Glutamatergic neuron (in vitro differentiated cells): ENCODE measurements at regions not wholly inside any gene's neighbourhood (a gene's known extent, or its start where the extent isn't known, plus 50 kb on each side); places are given as distances from the start of the nearest gene placed in this dataset.

Experiments
- DNase-seq: peaks from one replicate; pipeline ENCODE4 v3.0.0; 2022
- H3K27ac Mint-ChIP-seq: one replicate; pipeline ENCODE4 v1.8.0; 2020; ENCODE audit warnings: mild to moderate bottlenecking, mixed read lengths, inconsistent platforms; ENCODE audit not compliant: unreplicated experiment
- H3K27me3 Mint-ChIP-seq: one replicate; pipeline ENCODE4 v1.8.0; 2020; ENCODE audit warnings: mild to moderate bottlenecking, moderate library complexity, mixed read lengths, inconsistent platforms; ENCODE audit not compliant: unreplicated experiment
- H3K36me3 Mint-ChIP-seq: one replicate; pipeline ENCODE4 v1.8.0; 2020; ENCODE audit warnings: mild to moderate bottlenecking, mixed read lengths, inconsistent platforms; ENCODE audit not compliant: unreplicated experiment
- H3K4me1 Mint-ChIP-seq: one replicate; pipeline ENCODE4 v1.8.0; 2020; ENCODE audit warnings: mild to moderate bottlenecking, low read depth, mixed read lengths, inconsistent platforms; ENCODE audit not compliant: unreplicated experiment
- H3K4me3 Mint-ChIP-seq: one replicate; pipeline ENCODE4 v1.8.0; 2020; ENCODE audit warnings: mild to moderate bottlenecking, mixed read lengths, inconsistent platforms; ENCODE audit not compliant: unreplicated experiment
- H3K9me3 Mint-ChIP-seq: one replicate; pipeline ENCODE4 v1.8.0; 2020; ENCODE audit warnings: mild to moderate bottlenecking, moderate library complexity, mixed read lengths, inconsistent platforms; ENCODE audit not compliant: unreplicated experiment
- CTCF ChIP-seq: fragments of 200-600 bp; sonication (generic); IDR thresholded peaks from one replicate; pipeline ENCODE4 v1.5.0; 2021; ENCODE audit not compliant: partially characterized antibody, unreplicated experiment

- Mint-ChIP-seq H3K27me3 (no peaks in the 10 kb centered on the region), H3K9me3 (no peaks in the 10 kb centered on the region), H3K4me1 (no peaks in the 10 kb centered on the region), H3K27ac (no peak overlapping the region), H3K4me3 (no peak overlapping the region), H3K36me3 (no peaks in the 10 kb centered on the region)
- TF ChIP-seq CTCF, result no peak
- no peak for DNase-seq
Measured at GRCh38 chr14:100955201-100955600, 51.7 kb upstream of the RTL1 start.

GRCh38 chr14:100962494-100962893, 59.0 kb upstream of the RTL1 start:
- H3K27ac Mint-ChIP-seq, result no peak overlapping the region
- H3K9me3 Mint-ChIP-seq, result no peaks in the 10 kb centered on the region
- TF ChIP-seq CTCF, result no peak
- H3K27me3 Mint-ChIP-seq, result no peaks in the 10 kb centered on the region
- DNase-seq, result no peak
- H3K36me3 Mint-ChIP-seq, result no peaks in the 10 kb centered on the region
- H3K4me3 Mint-ChIP-seq, result no peak overlapping the region
- no peaks in the 10 kb centered on the region for H3K4me1 Mint-ChIP-seq

- no peak overlapping the region for H3K27ac Mint-ChIP-seq
- H3K27me3 Mint-ChIP-seq, result no peaks in the 10 kb centered on the region
- no peaks in the 10 kb centered on the region for H3K4me1 Mint-ChIP-seq
- H3K4me3 Mint-ChIP-seq, result no peak overlapping the region
- no peak for DNase-seq
- no peaks in the 10 kb centered on the region for H3K9me3 Mint-ChIP-seq
- no peak for TF ChIP-seq CTCF
- no peaks in the 10 kb centered on the region for H3K36me3 Mint-ChIP-seq
Measured at GRCh38 chr14:100965296-100965695, 61.8 kb upstream of the RTL1 start.

GRCh38 chr14:100967178-100967577, 63.7 kb upstream of the RTL1 start:
- Mint-ChIP-seq H3K36me3 (no peaks in the 10 kb centered on the region), H3K9me3 (no peaks in the 10 kb centered on the region), H3K4me1 (no peaks in the 10 kb centered on the region), H3K4me3 (no peak overlapping the region), H3K27me3 (no peaks in the 10 kb centered on the region), H3K27ac (no peak overlapping the region)
- DNase-seq, result no peak
- TF ChIP-seq CTCF, result no peak

- H3K4me3 Mint-ChIP-seq, result no peak overlapping the region
- no peaks in the 10 kb centered on the region for H3K27me3 Mint-ChIP-seq
- H3K4me1 Mint-ChIP-seq, result no peaks in the 10 kb centered on the region
- DNase-seq, result no peak
- H3K27ac Mint-ChIP-seq, result no peak overlapping the region
- TF ChIP-seq CTCF, result no peak
- H3K36me3 Mint-ChIP-seq, result no peaks in the 10 kb centered on the region
- H3K9me3 Mint-ChIP-seq, result no peaks in the 10 kb centered on the region
Measured at GRCh38 chr14:100967930-100968329, 64.4 kb upstream of the RTL1 start.
